Osteoblast (primary cell): ENCODE measurements at regions not wholly inside any gene's neighbourhood (a gene's known extent, or its start where the extent isn't known, plus 50 kb on each side); places are given as distances from the start of the nearest gene placed in this dataset.
A peak's percentile ranks its signal among the peaks of the same experiment; 100 is the strongest.

Experiments used
- DNase-seq: peaks from one replicate; pipeline ENCODE4 v3.0.0; 2011; ENCODE audit warnings: low spot score, mixed read lengths; ENCODE audit not compliant: insufficient read length; ENCODE audit errors: missing footprints
- H2AFZ ChIP-seq: 2 replicates; pipeline ENCODE4 v1.6.0; 2011; ENCODE audit warnings: mild to moderate bottlenecking, low read length
- H3K27ac ChIP-seq: 2 replicates; pipeline ENCODE4 v1.5.1; 2011; ENCODE audit warnings: mild to moderate bottlenecking, low read depth, low read length, moderate library complexity
- H3K27me3 ChIP-seq: 2 replicates; pipeline ENCODE4 v1.6.0; 2012; ENCODE audit warnings: mild to moderate bottlenecking, control low read depth, inconsistent platforms, low read length, moderate library complexity; ENCODE audit not compliant: insufficient read depth
- H3K36me3 ChIP-seq: 2 replicates; pipeline ENCODE4 v1.5.1; 2011; ENCODE audit warnings: mild to moderate bottlenecking, low read length, control low read depth, moderate library complexity; ENCODE audit not compliant: insufficient read depth
- H3K4me1 ChIP-seq: 2 replicates; pipeline ENCODE4 v1.5.1; 2011; ENCODE audit warnings: mild to moderate bottlenecking, low read length, control low read depth, moderate library complexity; ENCODE audit not compliant: insufficient read depth
- H3K4me2 ChIP-seq: 2 replicates; pipeline ENCODE4 v1.6.0; 2011; ENCODE audit warnings: mild to moderate bottlenecking, low read length; ENCODE audit not compliant: insufficient read depth
- H3K4me3 ChIP-seq: fragments of 200-600 bp; sonication (generic); 3 replicates; pipeline ENCODE4 v1.5.1; 2012; ENCODE audit warnings: mild to moderate bottlenecking, low read length, inconsistent platforms; ENCODE audit not compliant: insufficient read depth
- H3K79me2 ChIP-seq: 2 replicates; pipeline ENCODE4 v1.6.0; 2012; ENCODE audit warnings: mild to moderate bottlenecking, low read length, control low read depth, inconsistent platforms; ENCODE audit not compliant: insufficient read depth
- H3K9me3 ChIP-seq: 2 replicates; pipeline ENCODE4 v1.5.1; 2011; ENCODE audit warnings: low read depth, low read length, control low read depth
- H4K20me1 ChIP-seq: 2 replicates; pipeline ENCODE4 v1.6.0; 2012; ENCODE audit warnings: mild to moderate bottlenecking, low read length, control low read depth; ENCODE audit not compliant: insufficient read depth
- TF ChIP-seq, protein P1 (sequence below): IDR thresholded peaks from 2 replicates; pipeline ENCODE4 v1.5.1; 2011; ENCODE audit warnings: mild to moderate bottlenecking, low read depth, low read length, moderate library complexity; ENCODE audit errors: extremely low read depth

DNA sequence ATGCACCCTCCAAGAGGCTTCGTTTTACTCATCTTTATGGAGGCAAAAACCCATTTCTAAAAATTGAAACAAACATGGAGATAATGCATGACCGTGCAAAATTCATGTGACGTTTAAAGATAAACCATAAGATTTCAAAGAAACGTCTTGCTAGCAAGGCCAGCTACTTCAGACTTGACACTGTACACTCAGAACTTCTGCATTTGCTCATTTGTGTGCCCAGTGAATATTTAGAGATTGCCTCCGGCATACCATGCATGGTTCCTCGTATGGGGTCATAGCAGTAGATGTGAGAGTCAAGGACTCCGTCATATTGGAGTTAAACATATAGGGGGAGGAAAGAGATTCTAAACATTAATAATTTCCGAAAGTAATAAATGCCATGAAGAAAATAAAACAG, 78.6 kb upstream of the NEURL1B start:
- Histone ChIP-seq H3K79me2 (no peaks in the 10 kb centered on the region), H3K27ac (no peak overlapping the region), H3K36me3 (no peaks in the 10 kb centered on the region), H4K20me1 (no peaks in the 10 kb centered on the region), H3K4me1 (peaks cover 11% of the 10 kb centered on the region), H3K4me3 (no peak overlapping the region), H2AFZ (no peak overlapping the region), H3K4me2 (no peak overlapping the region), H3K9me3 (no peaks in the 10 kb centered on the region), H3K27me3 (peaks cover 42% of the 10 kb centered on the region)
- DNase-seq = no peak
- TF ChIP-seq, protein P1, sequence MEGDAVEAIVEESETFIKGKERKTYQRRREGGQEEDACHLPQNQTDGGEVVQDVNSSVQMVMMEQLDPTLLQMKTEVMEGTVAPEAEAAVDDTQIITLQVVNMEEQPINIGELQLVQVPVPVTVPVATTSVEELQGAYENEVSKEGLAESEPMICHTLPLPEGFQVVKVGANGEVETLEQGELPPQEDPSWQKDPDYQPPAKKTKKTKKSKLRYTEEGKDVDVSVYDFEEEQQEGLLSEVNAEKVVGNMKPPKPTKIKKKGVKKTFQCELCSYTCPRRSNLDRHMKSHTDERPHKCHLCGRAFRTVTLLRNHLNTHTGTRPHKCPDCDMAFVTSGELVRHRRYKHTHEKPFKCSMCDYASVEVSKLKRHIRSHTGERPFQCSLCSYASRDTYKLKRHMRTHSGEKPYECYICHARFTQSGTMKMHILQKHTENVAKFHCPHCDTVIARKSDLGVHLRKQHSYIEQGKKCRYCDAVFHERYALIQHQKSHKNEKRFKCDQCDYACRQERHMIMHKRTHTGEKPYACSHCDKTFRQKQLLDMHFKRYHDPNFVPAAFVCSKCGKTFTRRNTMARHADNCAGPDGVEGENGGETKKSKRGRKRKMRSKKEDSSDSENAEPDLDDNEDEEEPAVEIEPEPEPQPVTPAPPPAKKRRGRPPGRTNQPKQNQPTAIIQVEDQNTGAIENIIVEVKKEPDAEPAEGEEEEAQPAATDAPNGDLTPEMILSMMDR = no peak

DNA sequence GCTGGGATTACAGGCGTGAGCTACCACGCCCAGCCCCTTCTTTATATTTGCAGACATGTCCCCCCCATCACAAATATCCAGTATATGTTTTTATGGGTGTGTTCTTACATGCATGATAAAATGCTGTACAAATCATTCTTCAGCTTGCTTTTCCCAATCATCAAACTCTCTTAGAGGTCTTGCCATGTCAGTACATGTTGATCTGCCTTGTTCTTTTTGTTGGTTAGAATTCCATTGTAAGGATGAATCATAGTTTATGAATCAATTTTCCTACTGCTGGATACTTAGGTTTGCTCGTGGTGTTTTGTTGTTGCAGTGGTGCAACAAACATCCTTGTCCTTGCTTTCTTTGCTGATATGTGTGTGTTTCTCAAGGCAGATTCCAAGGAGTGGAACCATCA, 79.9 kb upstream of the NEURL1B start:
- peak; percentile 93 for DNase-seq
- H3K4me2 ChIP-seq = no peak overlapping the region
- TF ChIP-seq, protein P1 = no peak
- peaks cover 46% of the 10 kb centered on the region for H3K27me3 ChIP-seq
- H3K4me3 ChIP-seq = no peak overlapping the region
- H3K4me1 ChIP-seq = peaks cover 11% of the 10 kb centered on the region
- H3K79me2 ChIP-seq = no peaks in the 10 kb centered on the region
- H3K27ac ChIP-seq = no peak overlapping the region
- H3K9me3 ChIP-seq = no peaks in the 10 kb centered on the region
- H4K20me1 ChIP-seq = no peaks in the 10 kb centered on the region
- no peak overlapping the region for H2AFZ ChIP-seq
- H3K36me3 ChIP-seq = no peaks in the 10 kb centered on the region

DNA sequence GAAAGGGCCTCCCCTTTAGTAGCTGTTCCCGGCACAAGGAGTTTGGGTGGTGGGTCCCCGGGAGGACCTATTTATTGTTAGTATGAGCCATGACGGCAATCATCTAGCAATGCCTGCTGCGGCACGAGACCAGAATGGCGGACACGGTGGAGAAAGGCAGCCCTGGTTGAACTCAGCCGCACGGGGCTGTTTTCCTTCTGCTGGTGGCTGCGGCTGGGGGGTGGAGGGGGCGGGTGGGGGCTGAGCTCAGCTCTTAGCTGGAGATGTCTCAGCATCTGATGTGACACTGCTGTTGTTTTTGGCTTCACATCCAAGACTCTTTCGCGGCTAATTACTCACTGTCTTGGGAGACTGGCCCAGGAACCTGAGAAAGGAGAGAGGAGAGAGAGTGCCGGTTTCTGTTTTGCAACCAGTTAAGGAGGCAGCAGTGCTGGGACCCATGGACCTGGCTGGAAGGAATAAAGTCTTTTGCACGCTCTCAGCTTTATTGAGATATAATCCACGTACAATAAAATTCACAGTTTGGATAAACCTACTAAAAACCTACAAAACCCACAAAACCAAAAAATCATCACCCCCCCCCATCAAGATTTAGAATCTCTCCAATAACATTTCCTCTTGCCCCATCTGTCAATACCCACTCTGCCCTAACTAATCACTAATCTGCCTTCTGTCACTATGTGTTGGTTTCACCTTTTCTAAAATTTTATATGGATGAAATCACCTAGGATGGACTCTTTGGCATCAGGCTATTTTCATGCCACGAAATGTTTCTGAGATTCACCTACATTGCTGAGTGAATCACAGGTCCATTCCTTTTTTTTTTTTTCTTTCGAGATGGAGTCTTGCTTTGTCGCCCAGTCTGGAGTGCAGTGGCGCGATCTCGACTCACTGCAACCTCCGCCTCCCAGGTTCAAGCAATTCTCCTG, 81.8 kb upstream of the NEURL1B start:
- TF ChIP-seq, protein P1 = no peak
- H3K27ac ChIP-seq = peak overlapping the region; percentile 48
- no peaks in the 10 kb centered on the region for H4K20me1 ChIP-seq
- no peaks in the 10 kb centered on the region for H3K9me3 ChIP-seq
- H3K4me3 ChIP-seq = peak overlapping the region; percentile 64
- peaks cover 11% of the 10 kb centered on the region for H3K4me1 ChIP-seq
- H3K79me2 ChIP-seq = no peaks in the 10 kb centered on the region
- peak overlapping the region; percentile 83 for H2AFZ ChIP-seq
- DNase-seq = peak; percentile 98
- H3K4me2 ChIP-seq = peak overlapping the region; percentile 88
- no peaks in the 10 kb centered on the region for H3K36me3 ChIP-seq
- peaks cover 29% of the 10 kb centered on the region for H3K27me3 ChIP-seq
